ENCODE measurements at regions not wholly inside any gene's neighbourhood (a gene's known extent, or its start where the extent isn't known, plus 50 kb on each side); places are given as distances from the start of the nearest gene placed in this dataset.

DNA sequence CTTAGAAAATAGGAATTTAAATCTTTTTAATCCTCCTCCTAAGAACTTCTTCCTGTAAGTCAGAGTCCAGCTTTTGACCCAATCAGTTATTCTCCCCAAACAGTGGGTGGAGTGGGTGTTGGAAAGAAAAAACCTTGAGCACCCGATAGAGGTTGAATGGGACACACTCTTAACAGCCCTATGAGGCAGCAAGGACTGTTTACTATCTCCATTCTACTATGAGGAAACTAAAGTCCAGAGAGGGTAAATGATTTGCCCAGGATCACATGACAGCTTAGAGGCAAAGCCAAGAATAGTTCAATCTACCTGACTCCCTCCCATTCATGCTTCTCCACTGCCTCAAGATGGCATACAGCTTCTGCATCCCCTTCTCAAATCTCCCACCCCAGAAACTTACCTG, 57.6 kb upstream of the SLC35B4 start (continued):
- TF ChIP-seq ZBTB8A (CRISPR knock-in tag; IDR thresholded peaks at IDR 0.05; ENCODE audit: borderline replicate concordance, low read depth) (no peak), BCL6 (CRISPR knock-in tag; IDR thresholded peaks at IDR 0.05) (no peak), ZNF644 (CRISPR knock-in tag; IDR thresholded peaks at IDR 0.05; ENCODE audit: low read depth) (peak; percentile 54; the same call in 1 of the 2 replicates), ZSCAN30 (CRISPR knock-in tag; IDR thresholded peaks at IDR 0.05) (no peak), SOX13 (IDR thresholded peaks at IDR 0.05) (no peak), SOX13 (CRISPR knock-in tag; conservative IDR thresholded peaks at IDR 0.05 in 1 of 2, IDR thresholded peaks at IDR 0.05 in 1 of 2) (peak in 1 of 2 experiments; percentile 40; a peak in 2 of 4 replicates), ELF4 (CRISPR knock-in tag; IDR thresholded peaks at IDR 0.05; ENCODE audit: borderline replicate concordance) (no peak), REPIN1 (CRISPR knock-in tag; IDR thresholded peaks at IDR 0.05; ENCODE audit: borderline replicate concordance, low read depth) (no peak)
- TF ChIP-seq, protein P1, sequence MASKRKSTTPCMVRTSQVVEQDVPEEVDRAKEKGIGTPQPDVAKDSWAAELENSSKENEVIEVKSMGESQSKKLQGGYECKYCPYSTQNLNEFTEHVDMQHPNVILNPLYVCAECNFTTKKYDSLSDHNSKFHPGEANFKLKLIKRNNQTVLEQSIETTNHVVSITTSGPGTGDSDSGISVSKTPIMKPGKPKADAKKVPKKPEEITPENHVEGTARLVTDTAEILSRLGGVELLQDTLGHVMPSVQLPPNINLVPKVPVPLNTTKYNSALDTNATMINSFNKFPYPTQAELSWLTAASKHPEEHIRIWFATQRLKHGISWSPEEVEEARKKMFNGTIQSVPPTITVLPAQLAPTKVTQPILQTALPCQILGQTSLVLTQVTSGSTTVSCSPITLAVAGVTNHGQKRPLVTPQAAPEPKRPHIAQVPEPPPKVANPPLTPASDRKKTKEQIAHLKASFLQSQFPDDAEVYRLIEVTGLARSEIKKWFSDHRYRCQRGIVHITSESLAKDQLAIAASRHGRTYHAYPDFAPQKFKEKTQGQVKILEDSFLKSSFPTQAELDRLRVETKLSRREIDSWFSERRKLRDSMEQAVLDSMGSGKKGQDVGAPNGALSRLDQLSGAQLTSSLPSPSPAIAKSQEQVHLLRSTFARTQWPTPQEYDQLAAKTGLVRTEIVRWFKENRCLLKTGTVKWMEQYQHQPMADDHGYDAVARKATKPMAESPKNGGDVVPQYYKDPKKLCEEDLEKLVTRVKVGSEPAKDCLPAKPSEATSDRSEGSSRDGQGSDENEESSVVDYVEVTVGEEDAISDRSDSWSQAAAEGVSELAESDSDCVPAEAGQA (IDR thresholded peaks at IDR 0.05; ENCODE audit: low read depth): no peak
- TF ChIP-seq, protein P1 (CRISPR knock-in tag; IDR thresholded peaks at IDR 0.05; ENCODE audit: borderline replicate concordance): no peak
- TF ChIP-seq, protein P2, sequence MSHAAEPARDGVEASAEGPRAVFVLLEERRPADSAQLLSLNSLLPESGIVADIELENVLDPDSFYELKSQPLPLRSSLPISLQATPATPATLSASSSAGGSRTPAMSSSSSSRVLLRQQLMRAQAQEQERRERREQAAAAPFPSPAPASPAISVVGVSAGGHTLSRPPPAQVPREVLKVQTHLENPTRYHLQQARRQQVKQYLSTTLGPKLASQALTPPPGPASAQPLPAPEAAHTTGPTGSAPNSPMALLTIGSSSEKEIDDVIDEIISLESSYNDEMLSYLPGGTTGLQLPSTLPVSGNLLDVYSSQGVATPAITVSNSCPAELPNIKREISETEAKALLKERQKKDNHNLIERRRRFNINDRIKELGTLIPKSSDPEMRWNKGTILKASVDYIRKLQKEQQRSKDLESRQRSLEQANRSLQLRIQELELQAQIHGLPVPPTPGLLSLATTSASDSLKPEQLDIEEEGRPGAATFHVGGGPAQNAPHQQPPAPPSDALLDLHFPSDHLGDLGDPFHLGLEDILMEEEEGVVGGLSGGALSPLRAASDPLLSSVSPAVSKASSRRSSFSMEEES (CRISPR knock-in tag; IDR thresholded peaks at IDR 0.05): peak; percentile 70; the same call in 1 of the 2 replicates
- TF ChIP-seq, protein P3, sequence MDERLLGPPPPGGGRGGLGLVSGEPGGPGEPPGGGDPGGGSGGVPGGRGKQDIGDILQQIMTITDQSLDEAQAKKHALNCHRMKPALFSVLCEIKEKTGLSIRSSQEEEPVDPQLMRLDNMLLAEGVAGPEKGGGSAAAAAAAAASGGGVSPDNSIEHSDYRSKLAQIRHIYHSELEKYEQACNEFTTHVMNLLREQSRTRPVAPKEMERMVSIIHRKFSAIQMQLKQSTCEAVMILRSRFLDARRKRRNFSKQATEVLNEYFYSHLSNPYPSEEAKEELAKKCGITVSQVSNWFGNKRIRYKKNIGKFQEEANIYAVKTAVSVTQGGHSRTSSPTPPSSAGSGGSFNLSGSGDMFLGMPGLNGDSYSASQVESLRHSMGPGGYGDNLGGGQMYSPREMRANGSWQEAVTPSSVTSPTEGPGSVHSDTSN (CRISPR knock-in tag; IDR thresholded peaks at IDR 0.05): no peak
- TF ChIP-seq, protein P4, sequence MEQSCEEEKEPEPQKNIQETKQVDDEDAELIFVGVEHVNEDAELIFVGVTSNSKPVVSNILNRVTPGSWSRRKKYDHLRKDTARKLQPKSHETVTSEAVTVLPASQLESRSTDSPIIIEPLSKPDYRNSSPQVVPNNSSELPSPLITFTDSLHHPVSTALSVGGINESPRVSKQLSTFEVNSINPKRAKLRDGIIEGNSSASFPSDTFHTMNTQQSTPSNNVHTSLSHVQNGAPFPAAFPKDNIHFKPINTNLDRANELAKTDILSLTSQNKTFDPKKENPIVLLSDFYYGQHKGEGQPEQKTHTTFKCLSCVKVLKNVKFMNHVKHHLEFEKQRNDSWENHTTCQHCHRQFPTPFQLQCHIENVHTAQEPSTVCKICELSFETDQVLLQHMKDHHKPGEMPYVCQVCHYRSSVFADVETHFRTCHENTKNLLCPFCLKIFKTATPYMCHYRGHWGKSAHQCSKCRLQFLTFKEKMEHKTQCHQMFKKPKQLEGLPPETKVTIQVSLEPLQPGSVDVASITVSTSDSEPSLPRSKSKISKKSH (CRISPR knock-in tag; IDR thresholded peaks at IDR 0.05; ENCODE audit: borderline replicate concordance): no peak
- TF ChIP-seq, protein P5, sequence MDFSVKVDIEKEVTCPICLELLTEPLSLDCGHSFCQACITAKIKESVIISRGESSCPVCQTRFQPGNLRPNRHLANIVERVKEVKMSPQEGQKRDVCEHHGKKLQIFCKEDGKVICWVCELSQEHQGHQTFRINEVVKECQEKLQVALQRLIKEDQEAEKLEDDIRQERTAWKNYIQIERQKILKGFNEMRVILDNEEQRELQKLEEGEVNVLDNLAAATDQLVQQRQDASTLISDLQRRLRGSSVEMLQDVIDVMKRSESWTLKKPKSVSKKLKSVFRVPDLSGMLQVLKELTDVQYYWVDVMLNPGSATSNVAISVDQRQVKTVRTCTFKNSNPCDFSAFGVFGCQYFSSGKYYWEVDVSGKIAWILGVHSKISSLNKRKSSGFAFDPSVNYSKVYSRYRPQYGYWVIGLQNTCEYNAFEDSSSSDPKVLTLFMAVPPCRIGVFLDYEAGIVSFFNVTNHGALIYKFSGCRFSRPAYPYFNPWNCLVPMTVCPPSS (IDR thresholded peaks at IDR 0.05): no peak
- TF ChIP-seq, protein P6, sequence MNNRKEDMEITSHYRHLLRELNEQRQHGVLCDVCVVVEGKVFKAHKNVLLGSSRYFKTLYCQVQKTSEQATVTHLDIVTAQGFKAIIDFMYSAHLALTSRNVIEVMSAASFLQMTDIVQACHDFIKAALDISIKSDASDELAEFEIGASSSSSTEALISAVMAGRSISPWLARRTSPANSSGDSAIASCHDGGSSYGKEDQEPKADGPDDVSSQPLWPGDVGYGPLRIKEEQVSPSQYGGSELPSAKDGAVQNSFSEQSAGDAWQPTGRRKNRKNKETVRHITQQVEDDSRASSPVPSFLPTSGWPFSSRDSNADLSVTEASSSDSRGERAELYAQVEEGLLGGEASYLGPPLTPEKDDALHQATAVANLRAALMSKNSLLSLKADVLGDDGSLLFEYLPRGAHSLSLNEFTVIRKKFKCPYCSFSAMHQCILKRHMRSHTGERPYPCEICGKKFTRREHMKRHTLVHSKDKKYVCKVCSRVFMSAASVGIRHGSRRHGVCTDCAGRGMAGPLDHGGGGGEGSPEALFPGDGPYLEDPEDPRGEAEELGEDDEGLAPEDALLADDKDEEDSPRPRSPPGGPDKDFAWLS (CRISPR knock-in tag; IDR thresholded peaks at IDR 0.05; ENCODE audit: borderline replicate concordance): no peak
